Body of pancreas (tissue), 4 donors: ENCODE measurements at regions not wholly inside any gene's neighbourhood (a gene's known extent, or its start where the extent isn't known, plus 50 kb on each side); places are given as distances from the start of the nearest gene placed in this dataset.

ENCODE experiments used
- POLR2A ChIP-seq, 3 donors: fragments of 450-650 bp; IDR thresholded peaks; one replicate each; pipeline ENCODE4 v1.6.1; 2016; ENCODE audit warnings: antibody characterized with exemption in 3 of 3, mild to moderate bottlenecking in 2 of 3
- TF ChIP-seq, protein P1 (sequence below), 7 experiments: fragments of 450-650 bp in 4 of 7; fragments of 200-600 bp in 3 of 7; sonication (generic) in 3 of 7; IDR thresholded peaks; one replicate each; pipeline ENCODE4 v1.5.1; 2016 to 2019; ENCODE audit warnings: antibody characterized with exemption in 7 of 7

DNA sequence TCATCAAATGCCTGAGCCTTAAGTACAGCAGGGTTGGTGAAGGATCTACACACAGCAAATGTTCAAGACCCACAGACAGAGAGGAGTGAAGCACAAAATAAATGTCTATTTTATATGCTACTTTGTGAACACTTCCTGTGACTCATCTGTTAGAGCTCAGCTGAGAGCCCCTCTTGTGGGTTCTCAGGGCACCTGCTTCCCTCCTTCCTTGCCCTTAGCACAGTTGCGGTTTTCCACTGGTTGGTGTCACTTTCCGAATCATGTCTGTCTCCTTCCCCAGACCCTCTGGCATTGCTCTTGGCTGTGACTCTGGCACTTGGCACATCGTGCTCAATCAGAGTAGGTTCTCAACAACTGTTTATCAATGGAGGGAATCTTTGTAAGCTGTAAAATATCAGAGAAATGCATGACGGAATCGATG is 128.5 kb upstream of the STC2 start:
- TF ChIP-seq, protein P1, sequence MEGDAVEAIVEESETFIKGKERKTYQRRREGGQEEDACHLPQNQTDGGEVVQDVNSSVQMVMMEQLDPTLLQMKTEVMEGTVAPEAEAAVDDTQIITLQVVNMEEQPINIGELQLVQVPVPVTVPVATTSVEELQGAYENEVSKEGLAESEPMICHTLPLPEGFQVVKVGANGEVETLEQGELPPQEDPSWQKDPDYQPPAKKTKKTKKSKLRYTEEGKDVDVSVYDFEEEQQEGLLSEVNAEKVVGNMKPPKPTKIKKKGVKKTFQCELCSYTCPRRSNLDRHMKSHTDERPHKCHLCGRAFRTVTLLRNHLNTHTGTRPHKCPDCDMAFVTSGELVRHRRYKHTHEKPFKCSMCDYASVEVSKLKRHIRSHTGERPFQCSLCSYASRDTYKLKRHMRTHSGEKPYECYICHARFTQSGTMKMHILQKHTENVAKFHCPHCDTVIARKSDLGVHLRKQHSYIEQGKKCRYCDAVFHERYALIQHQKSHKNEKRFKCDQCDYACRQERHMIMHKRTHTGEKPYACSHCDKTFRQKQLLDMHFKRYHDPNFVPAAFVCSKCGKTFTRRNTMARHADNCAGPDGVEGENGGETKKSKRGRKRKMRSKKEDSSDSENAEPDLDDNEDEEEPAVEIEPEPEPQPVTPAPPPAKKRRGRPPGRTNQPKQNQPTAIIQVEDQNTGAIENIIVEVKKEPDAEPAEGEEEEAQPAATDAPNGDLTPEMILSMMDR (IDR thresholded peaks at IDR 0.05): no peak
- no peak for TF ChIP-seq POLR2A (IDR thresholded peaks at IDR 0.05)
